WTC11 (cell line): ENCODE measurements at regions not wholly inside any gene's neighbourhood (a gene's known extent, or its start where the extent isn't known, plus 50 kb on each side); places are given as distances from the start of the nearest gene placed in this dataset.

Source experiments
- E2F1 ChIP-seq: sonication (generic); formaldehyde crosslinking; IDR thresholded peaks from 2 replicates; pipeline ENCODE4 v1.8.0; 2022; ENCODE audit warnings: mild to moderate bottlenecking, missing genetic modification reagents
- E2F5 ChIP-seq: sonication (generic); formaldehyde crosslinking; IDR thresholded peaks from 2 replicates; pipeline ENCODE4 v1.8.1; 2022; ENCODE audit warnings: mild to moderate bottlenecking, moderate library complexity, missing genetic modification reagents
- EMX1 ChIP-seq: fragments of 250-450 bp; sonication (Bioruptor Pico); IDR thresholded peaks from 2 replicates; pipeline ENCODE4 v1.8.0; 2021; ENCODE audit warnings: mild to moderate bottlenecking
- ESRRA ChIP-seq: sonication (generic); formaldehyde crosslinking; IDR thresholded peaks from 2 replicates; pipeline ENCODE4 v1.8.1; 2022; ENCODE audit warnings: mild to moderate bottlenecking, missing genetic modification reagents, borderline replicate concordance
- FOXP1 ChIP-seq: sonication (generic); formaldehyde crosslinking; IDR thresholded peaks from 2 replicates; pipeline ENCODE4 v1.8.0; 2022; ENCODE audit warnings: missing genetic modification reagents, mild to moderate bottlenecking, moderate library complexity, borderline replicate concordance
- JUN ChIP-seq: sonication (generic); formaldehyde crosslinking; IDR thresholded peaks from 2 replicates; pipeline ENCODE4 v1.8.0; 2023; ENCODE audit warnings: mild to moderate bottlenecking, missing genetic modification reagents
- NFE2L1 ChIP-seq: sonication (generic); formaldehyde crosslinking; IDR thresholded peaks from 2 replicates; pipeline ENCODE4 v1.8.1; 2023; ENCODE audit warnings: missing genetic modification reagents
- NR3C1 ChIP-seq: sonication (generic); formaldehyde crosslinking; conservative IDR thresholded peaks from 2 replicates; pipeline ENCODE4 v1.8.1; 2023; ENCODE audit warnings: low read depth, mild to moderate bottlenecking, missing genetic modification reagents
- PRDM15 ChIP-seq: sonication (generic); formaldehyde crosslinking; IDR thresholded peaks from 2 replicates; pipeline ENCODE4 v1.8.0; 2022; ENCODE audit warnings: missing genetic modification reagents
- RORB ChIP-seq: fragments of 250-450 bp; sonication (Bioruptor Pico); IDR thresholded peaks from 2 replicates; pipeline ENCODE4 v1.9.0; 2021; ENCODE audit warnings: mild to moderate bottlenecking
- TCF7 ChIP-seq: sonication (generic); formaldehyde crosslinking; IDR thresholded peaks from 2 replicates; pipeline ENCODE4 v1.8.0; 2022; ENCODE audit warnings: mild to moderate bottlenecking, low read depth, missing genetic modification reagents, moderate library complexity
- TEAD1 ChIP-seq: sonication (generic); formaldehyde crosslinking; IDR thresholded peaks from 2 replicates; pipeline ENCODE4 v1.8.0; 2022; ENCODE audit warnings: mild to moderate bottlenecking, missing genetic modification reagents
- ZBTB21 ChIP-seq: sonication (generic); formaldehyde crosslinking; IDR thresholded peaks from 2 replicates; pipeline ENCODE4 v1.8.1; 2023; ENCODE audit warnings: mild to moderate bottlenecking, missing genetic modification reagents, borderline replicate concordance
- ZNF121 ChIP-seq: sonication (generic); formaldehyde crosslinking; IDR thresholded peaks from 2 replicates; pipeline ENCODE4 v1.8.0; 2023; ENCODE audit warnings: missing genetic modification reagents
- ZNF232 ChIP-seq: sonication (generic); formaldehyde crosslinking; IDR thresholded peaks from 2 replicates; pipeline ENCODE4 v1.8.0; 2022; ENCODE audit warnings: mild to moderate bottlenecking, missing genetic modification reagents
- ZNF396 ChIP-seq: fragments of 250-450 bp; sonication (Bioruptor Pico); IDR thresholded peaks from 2 replicates; pipeline ENCODE4 v1.8.0; 2021; ENCODE audit warnings: mild to moderate bottlenecking, moderate library complexity, borderline replicate concordance
- ZNF671 ChIP-seq: fragments of 250-450 bp; sonication (Bioruptor Pico); IDR thresholded peaks from 2 replicates; pipeline ENCODE4 v1.8.0; 2021; ENCODE audit warnings: mild to moderate bottlenecking
- TF ChIP-seq, protein P1 (sequence below): sonication (generic); formaldehyde crosslinking; IDR thresholded peaks from 2 replicates; pipeline ENCODE4 v1.8.0; 2023; ENCODE audit warnings: mild to moderate bottlenecking, missing genetic modification reagents
- TF ChIP-seq, protein P2 (sequence below): fragments of 250-450 bp; sonication (Bioruptor Pico); conservative IDR thresholded peaks from 2 replicates; pipeline ENCODE4 v1.9.0; 2021; ENCODE audit warnings: mild to moderate bottlenecking
- TF ChIP-seq, protein P3 (sequence below): sonication (generic); formaldehyde crosslinking; IDR thresholded peaks from 2 replicates; pipeline ENCODE4 v1.8.0; 2023; ENCODE audit warnings: missing genetic modification reagents, mild to moderate bottlenecking, borderline replicate concordance
- TF ChIP-seq, protein P4 (sequence below): sonication (generic); formaldehyde crosslinking; IDR thresholded peaks from 2 replicates; pipeline ENCODE4 v1.8.1; 2022; ENCODE audit warnings: low read depth, missing genetic modification reagents, borderline replicate concordance

GRCh38 chr5:175796536-175797499, 74.6 kb upstream of the CPLX2 start (continued):
- TF ChIP-seq, protein P1, sequence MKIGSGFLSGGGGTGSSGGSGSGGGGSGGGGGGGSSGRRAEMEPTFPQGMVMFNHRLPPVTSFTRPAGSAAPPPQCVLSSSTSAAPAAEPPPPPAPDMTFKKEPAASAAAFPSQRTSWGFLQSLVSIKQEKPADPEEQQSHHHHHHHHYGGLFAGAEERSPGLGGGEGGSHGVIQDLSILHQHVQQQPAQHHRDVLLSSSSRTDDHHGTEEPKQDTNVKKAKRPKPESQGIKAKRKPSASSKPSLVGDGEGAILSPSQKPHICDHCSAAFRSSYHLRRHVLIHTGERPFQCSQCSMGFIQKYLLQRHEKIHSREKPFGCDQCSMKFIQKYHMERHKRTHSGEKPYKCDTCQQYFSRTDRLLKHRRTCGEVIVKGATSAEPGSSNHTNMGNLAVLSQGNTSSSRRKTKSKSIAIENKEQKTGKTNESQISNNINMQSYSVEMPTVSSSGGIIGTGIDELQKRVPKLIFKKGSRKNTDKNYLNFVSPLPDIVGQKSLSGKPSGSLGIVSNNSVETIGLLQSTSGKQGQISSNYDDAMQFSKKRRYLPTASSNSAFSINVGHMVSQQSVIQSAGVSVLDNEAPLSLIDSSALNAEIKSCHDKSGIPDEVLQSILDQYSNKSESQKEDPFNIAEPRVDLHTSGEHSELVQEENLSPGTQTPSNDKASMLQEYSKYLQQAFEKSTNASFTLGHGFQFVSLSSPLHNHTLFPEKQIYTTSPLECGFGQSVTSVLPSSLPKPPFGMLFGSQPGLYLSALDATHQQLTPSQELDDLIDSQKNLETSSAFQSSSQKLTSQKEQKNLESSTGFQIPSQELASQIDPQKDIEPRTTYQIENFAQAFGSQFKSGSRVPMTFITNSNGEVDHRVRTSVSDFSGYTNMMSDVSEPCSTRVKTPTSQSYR (CRISPR knock-in tag), result peak; percentile 99
- TF ChIP-seq ZBTB21 (CRISPR knock-in tag) (peak; percentile 98), NR3C1 (peak; percentile 99), E2F1 (CRISPR knock-in tag) (peak; percentile 99), RORB (CRISPR knock-in tag) (no peak), ZNF396 (CRISPR knock-in tag) (peak; percentile 94), E2F5 (CRISPR knock-in tag) (peak; percentile 99), EMX1 (CRISPR knock-in tag) (peak; percentile 88), ESRRA (CRISPR knock-in tag) (peak; percentile 100), ZNF121 (CRISPR knock-in tag) (peak; percentile 91), TEAD1 (CRISPR knock-in tag) (peak; percentile 99), NFE2L1 (CRISPR knock-in tag) (peak; percentile 98), PRDM15 (peak; percentile 85), FOXP1 (CRISPR knock-in tag) (peak; percentile 100), TCF7 (peak; percentile 100), JUN (CRISPR knock-in tag) (peak; percentile 100), ZNF232 (CRISPR knock-in tag) (peak; percentile 100), ZNF671 (peak; percentile 90; the same call in 1 of the 2 replicates)
- TF ChIP-seq, protein P2, sequence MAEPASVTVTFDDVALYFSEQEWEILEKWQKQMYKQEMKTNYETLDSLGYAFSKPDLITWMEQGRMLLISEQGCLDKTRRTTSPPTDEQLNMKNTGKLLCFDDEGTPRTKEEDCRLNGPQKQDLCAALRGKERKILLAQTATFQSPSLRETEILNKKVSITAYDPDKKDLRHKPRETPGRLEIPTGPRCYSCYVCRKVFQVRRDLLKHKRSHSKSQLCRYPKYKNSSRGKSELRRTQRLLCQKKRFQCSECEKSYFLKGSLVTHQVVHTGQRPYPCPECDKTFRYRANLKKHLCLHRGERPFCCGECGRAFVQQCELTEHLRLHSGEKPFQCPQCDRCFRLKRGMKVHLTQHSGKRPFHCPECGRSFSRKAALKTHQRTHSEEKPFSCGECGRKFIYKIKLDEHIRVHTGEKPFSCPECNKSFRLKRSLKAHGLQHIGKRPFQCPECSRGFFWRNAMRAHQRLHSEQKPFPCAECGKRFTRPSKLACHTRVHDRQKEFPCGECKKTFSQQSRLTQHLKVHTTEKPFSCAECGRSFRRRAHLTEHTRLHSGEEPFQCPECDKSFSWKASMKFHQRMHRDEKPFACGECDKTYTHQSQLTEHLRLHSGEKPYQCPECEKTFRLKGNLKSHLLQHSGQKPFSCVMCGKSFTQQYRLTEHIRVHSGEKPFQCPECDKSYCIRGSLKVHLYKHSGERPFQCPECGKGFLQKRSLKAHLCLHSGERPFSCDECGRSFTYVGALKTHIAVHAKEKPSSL (CRISPR knock-in tag), result no peak
- TF ChIP-seq, protein P3, sequence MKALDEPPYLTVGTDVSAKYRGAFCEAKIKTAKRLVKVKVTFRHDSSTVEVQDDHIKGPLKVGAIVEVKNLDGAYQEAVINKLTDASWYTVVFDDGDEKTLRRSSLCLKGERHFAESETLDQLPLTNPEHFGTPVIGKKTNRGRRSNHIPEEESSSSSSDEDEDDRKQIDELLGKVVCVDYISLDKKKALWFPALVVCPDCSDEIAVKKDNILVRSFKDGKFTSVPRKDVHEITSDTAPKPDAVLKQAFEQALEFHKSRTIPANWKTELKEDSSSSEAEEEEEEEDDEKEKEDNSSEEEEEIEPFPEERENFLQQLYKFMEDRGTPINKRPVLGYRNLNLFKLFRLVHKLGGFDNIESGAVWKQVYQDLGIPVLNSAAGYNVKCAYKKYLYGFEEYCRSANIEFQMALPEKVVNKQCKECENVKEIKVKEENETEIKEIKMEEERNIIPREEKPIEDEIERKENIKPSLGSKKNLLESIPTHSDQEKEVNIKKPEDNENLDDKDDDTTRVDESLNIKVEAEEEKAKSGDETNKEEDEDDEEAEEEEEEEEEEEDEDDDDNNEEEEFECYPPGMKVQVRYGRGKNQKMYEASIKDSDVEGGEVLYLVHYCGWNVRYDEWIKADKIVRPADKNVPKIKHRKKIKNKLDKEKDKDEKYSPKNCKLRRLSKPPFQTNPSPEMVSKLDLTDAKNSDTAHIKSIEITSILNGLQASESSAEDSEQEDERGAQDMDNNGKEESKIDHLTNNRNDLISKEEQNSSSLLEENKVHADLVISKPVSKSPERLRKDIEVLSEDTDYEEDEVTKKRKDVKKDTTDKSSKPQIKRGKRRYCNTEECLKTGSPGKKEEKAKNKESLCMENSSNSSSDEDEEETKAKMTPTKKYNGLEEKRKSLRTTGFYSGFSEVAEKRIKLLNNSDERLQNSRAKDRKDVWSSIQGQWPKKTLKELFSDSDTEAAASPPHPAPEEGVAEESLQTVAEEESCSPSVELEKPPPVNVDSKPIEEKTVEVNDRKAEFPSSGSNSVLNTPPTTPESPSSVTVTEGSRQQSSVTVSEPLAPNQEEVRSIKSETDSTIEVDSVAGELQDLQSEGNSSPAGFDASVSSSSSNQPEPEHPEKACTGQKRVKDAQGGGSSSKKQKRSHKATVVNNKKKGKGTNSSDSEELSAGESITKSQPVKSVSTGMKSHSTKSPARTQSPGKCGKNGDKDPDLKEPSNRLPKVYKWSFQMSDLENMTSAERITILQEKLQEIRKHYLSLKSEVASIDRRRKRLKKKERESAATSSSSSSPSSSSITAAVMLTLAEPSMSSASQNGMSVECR (CRISPR knock-in tag), result peak; percentile 100
- TF ChIP-seq, protein P4, sequence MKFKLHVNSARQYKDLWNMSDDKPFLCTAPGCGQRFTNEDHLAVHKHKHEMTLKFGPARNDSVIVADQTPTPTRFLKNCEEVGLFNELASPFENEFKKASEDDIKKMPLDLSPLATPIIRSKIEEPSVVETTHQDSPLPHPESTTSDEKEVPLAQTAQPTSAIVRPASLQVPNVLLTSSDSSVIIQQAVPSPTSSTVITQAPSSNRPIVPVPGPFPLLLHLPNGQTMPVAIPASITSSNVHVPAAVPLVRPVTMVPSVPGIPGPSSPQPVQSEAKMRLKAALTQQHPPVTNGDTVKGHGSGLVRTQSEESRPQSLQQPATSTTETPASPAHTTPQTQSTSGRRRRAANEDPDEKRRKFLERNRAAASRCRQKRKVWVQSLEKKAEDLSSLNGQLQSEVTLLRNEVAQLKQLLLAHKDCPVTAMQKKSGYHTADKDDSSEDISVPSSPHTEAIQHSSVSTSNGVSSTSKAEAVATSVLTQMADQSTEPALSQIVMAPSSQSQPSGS, result peak; percentile 96
